WTC11 (cell line): ENCODE measurements at regions not wholly inside any gene's neighbourhood (a gene's known extent, or its start where the extent isn't known, plus 50 kb on each side); places are given as distances from the start of the nearest gene placed in this dataset.

Source experiments
- ATAC-seq: fragments of 200-7000 bp; cut with Tn5 transposase; 2 replicates; pipeline ENCODE4 v1.10.0; 2021; ENCODE audit warnings: mild to moderate bottlenecking, moderate library complexity
- CTCF ChIA-PET: fragments of 300-600 bp; sonication (Branson Sonifier 250); formaldehyde crosslinking; loops from one replicate; lab custom pipeline; 2021; ENCODE audit warnings: antibody characterized with exemption; lab: Charles Lee
- POLR2A ChIA-PET: fragments of 350-600 bp; sonication (Branson Sonifier 250); formaldehyde crosslinking; loops from one replicate; lab custom pipeline; 2021; ENCODE audit warnings: antibody characterized with exemption; lab: Charles Lee
- DNase-seq: peaks from one replicate; pipeline ENCODE4 v3.0.0; 2021; ENCODE audit warnings: low spot score
- H3K27ac Mint-ChIP-seq: 2 replicates; pipeline ENCODE4 v1.8.0; 2021; ENCODE audit warnings: mixed read lengths
- H3K27me3 Mint-ChIP-seq: 2 replicates; pipeline ENCODE4 v1.8.0; 2021; ENCODE audit warnings: low read depth, mild to moderate bottlenecking, moderate library complexity, mixed read lengths
- H3K36me3 Mint-ChIP-seq: 2 replicates; pipeline ENCODE4 v1.8.0; 2021; ENCODE audit warnings: mixed read lengths
- H3K4me1 Mint-ChIP-seq: 2 replicates; pipeline ENCODE4 v1.8.0; 2022; ENCODE audit warnings: mixed read lengths
- H3K4me3 Mint-ChIP-seq: 2 replicates; pipeline ENCODE4 v1.8.0; 2021; ENCODE audit warnings: mild to moderate bottlenecking, moderate library complexity, mixed read lengths
- H3K9me3 Mint-ChIP-seq: 2 replicates; pipeline ENCODE4 v1.8.0; 2021; ENCODE audit warnings: mixed read lengths
- ATF3 ChIP-seq: sonication (generic); formaldehyde crosslinking; conservative IDR thresholded peaks from 2 replicates; pipeline ENCODE4 v1.8.1; 2022; ENCODE audit warnings: mild to moderate bottlenecking, missing genetic modification reagents
- CBFB ChIP-seq: sonication (generic); formaldehyde crosslinking; IDR thresholded peaks from 2 replicates; pipeline ENCODE4 v1.8.1; 2022; ENCODE audit warnings: mild to moderate bottlenecking, low read depth, missing genetic modification reagents
- E2F4 ChIP-seq: sonication (generic); formaldehyde crosslinking; IDR thresholded peaks from 2 replicates; pipeline ENCODE4 v1.8.1; 2022; ENCODE audit warnings: low read depth, mild to moderate bottlenecking, moderate library complexity, missing genetic modification reagents, borderline replicate concordance
- ETV6 ChIP-seq: sonication (generic); formaldehyde crosslinking; IDR thresholded peaks from 2 replicates; pipeline ENCODE4 v1.8.1; 2022; ENCODE audit warnings: mild to moderate bottlenecking, missing genetic modification reagents
- FOXK1 ChIP-seq: sonication (generic); formaldehyde crosslinking; IDR thresholded peaks from 2 replicates; pipeline ENCODE4 v1.8.0; 2022; ENCODE audit warnings: mild to moderate bottlenecking, moderate library complexity, missing genetic modification reagents
- HMGA2 ChIP-seq: fragments of 250-450 bp; sonication (Bioruptor Pico); IDR thresholded peaks from 2 replicates; pipeline ENCODE4 v1.4.0; 2021; ENCODE audit warnings: mild to moderate bottlenecking, moderate library complexity
- IRF2 ChIP-seq: sonication (generic); formaldehyde crosslinking; IDR thresholded peaks from 2 replicates; pipeline ENCODE4 v1.8.0; 2022; ENCODE audit warnings: low read depth, missing genetic modification reagents, borderline replicate concordance
- MLX ChIP-seq: sonication (generic); formaldehyde crosslinking; IDR thresholded peaks from 2 replicates; pipeline ENCODE4 v1.8.1; 2023; ENCODE audit warnings: mild to moderate bottlenecking, missing genetic modification reagents, moderate library complexity
- RELA ChIP-seq: sonication (generic); formaldehyde crosslinking; IDR thresholded peaks from 2 replicates; pipeline ENCODE4 v1.8.1; 2022; ENCODE audit warnings: missing genetic modification reagents, mild to moderate bottlenecking, borderline replicate concordance
- TEAD1 ChIP-seq: sonication (generic); formaldehyde crosslinking; IDR thresholded peaks from 2 replicates; pipeline ENCODE4 v1.8.0; 2022; ENCODE audit warnings: mild to moderate bottlenecking, missing genetic modification reagents
- TEAD4 ChIP-seq: sonication (generic); formaldehyde crosslinking; IDR thresholded peaks from 2 replicates; pipeline ENCODE4 v1.8.0; 2022; ENCODE audit warnings: mild to moderate bottlenecking, missing genetic modification reagents
- ZNF281 ChIP-seq: sonication (generic); formaldehyde crosslinking; IDR thresholded peaks from 2 replicates; pipeline ENCODE4 v1.8.0; 2023; ENCODE audit warnings: mild to moderate bottlenecking, missing genetic modification reagents
- ZNF396 ChIP-seq: fragments of 250-450 bp; sonication (Bioruptor Pico); IDR thresholded peaks from 2 replicates; pipeline ENCODE4 v1.8.0; 2021; ENCODE audit warnings: mild to moderate bottlenecking, moderate library complexity, borderline replicate concordance
- ZNF423 ChIP-seq: fragments of 250-450 bp; sonication (Bioruptor Pico); IDR thresholded peaks from 2 replicates; pipeline ENCODE4 v2.1.2; 2022; ENCODE audit warnings: mild to moderate bottlenecking, moderate library complexity
- ZSCAN18 ChIP-seq: fragments of 250-450 bp; sonication (Bioruptor Pico); IDR thresholded peaks from 2 replicates; pipeline ENCODE4 v2.1.2; 2022; ENCODE audit warnings: mild to moderate bottlenecking, moderate library complexity
- TF ChIP-seq, protein P1 (sequence below): sonication (generic); formaldehyde crosslinking; IDR thresholded peaks from 2 replicates; pipeline ENCODE4 v1.8.1; 2022; ENCODE audit warnings: mild to moderate bottlenecking, moderate library complexity, missing genetic modification reagents
- TF ChIP-seq, protein P2 (sequence below): sonication (generic); formaldehyde crosslinking; IDR thresholded peaks from 2 replicates; pipeline ENCODE4 v1.8.0; 2022; ENCODE audit warnings: missing genetic modification reagents

GRCh38 chr14:87508333-87508732 lies 484.6 kb downstream of the GALC start:
- Mint-ChIP-seq H3K4me1 (peaks cover 6% of the 10 kb centered on the region), H3K27me3 (no peaks in the 10 kb centered on the region), H3K27ac (no peak overlapping the region), H3K9me3 (no peaks in the 10 kb centered on the region), H3K36me3 (no peaks in the 10 kb centered on the region), H3K4me3 (no peak overlapping the region)
- DNase-seq: no peak
- ChIA-PET CTCF (no interaction called here), POLR2A (no interaction called here)
- no peak for TF ChIP-seq TEAD1
- TF ChIP-seq ZSCAN18 (CRISPR knock-in tag): no peak
- no peak for ATAC-seq

DNA sequence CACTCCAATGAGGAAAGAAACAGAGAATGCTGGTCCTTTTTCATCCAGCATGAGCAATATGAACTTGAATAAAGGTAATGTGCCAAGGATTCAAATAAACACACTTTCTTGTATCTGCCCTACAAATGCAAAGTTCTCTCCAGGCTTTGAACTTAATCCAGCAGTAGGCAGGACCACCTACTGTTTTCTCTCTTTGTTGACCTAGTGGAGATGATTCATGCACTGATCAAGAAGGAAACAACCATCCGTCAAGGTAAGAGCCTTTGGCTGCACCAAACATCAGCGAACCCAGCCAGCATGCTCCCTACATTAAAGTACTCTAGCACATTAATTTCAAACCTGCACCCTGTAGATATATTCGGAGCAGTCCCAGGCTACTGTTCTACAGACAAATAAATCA lies 489.3 kb downstream of the GALC start:
- H3K27ac Mint-ChIP-seq: no peak overlapping the region
- no peaks in the 10 kb centered on the region; the same call in 1 of the 2 replicates for H3K27me3 Mint-ChIP-seq
- TF ChIP-seq ATF3 (no peak), IRF2 (CRISPR knock-in tag) (no peak), ZNF423 (CRISPR knock-in tag) (no peak), CBFB (CRISPR knock-in tag) (no peak), ZNF281 (no peak), E2F4 (no peak), ZNF396 (CRISPR knock-in tag) (no peak), FOXK1 (no peak), HMGA2 (CRISPR knock-in tag) (no peak), TEAD4 (CRISPR knock-in tag) (no peak), ETV6 (CRISPR knock-in tag) (no peak), MLX (CRISPR knock-in tag) (no peak), RELA (CRISPR knock-in tag) (no peak)
- TF ChIP-seq, protein P1, sequence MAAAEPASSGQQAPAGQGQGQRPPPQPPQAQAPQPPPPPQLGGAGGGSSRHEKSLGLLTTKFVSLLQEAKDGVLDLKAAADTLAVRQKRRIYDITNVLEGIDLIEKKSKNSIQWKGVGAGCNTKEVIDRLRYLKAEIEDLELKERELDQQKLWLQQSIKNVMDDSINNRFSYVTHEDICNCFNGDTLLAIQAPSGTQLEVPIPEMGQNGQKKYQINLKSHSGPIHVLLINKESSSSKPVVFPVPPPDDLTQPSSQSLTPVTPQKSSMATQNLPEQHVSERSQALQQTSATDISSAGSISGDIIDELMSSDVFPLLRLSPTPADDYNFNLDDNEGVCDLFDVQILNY: no peak
- TF ChIP-seq, protein P2, sequence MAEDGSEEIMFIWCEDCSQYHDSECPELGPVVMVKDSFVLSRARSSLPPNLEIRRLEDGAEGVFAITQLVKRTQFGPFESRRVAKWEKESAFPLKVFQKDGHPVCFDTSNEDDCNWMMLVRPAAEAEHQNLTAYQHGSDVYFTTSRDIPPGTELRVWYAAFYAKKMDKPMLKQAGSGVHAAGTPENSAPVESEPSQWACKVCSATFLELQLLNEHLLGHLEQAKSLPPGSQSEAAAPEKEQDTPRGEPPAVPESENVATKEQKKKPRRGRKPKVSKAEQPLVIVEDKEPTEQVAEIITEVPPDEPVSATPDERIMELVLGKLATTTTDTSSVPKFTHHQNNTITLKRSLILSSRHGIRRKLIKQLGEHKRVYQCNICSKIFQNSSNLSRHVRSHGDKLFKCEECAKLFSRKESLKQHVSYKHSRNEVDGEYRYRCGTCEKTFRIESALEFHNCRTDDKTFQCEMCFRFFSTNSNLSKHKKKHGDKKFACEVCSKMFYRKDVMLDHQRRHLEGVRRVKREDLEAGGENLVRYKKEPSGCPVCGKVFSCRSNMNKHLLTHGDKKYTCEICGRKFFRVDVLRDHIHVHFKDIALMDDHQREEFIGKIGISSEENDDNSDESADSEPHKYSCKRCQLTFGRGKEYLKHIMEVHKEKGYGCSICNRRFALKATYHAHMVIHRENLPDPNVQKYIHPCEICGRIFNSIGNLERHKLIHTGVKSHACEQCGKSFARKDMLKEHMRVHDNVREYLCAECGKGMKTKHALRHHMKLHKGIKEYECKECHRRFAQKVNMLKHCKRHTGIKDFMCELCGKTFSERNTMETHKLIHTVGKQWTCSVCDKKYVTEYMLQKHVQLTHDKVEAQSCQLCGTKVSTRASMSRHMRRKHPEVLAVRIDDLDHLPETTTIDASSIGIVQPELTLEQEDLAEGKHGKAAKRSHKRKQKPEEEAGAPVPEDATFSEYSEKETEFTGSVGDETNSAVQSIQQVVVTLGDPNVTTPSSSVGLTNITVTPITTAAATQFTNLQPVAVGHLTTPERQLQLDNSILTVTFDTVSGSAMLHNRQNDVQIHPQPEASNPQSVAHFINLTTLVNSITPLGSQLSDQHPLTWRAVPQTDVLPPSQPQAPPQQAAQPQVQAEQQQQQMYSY (CRISPR knock-in tag): no peak
- H3K36me3 Mint-ChIP-seq: no peaks in the 10 kb centered on the region
- peak; percentile 56; the same call in 1 of the 2 replicates for ATAC-seq
- DNase-seq: no peak
- no peak overlapping the region for H3K4me3 Mint-ChIP-seq
- H3K4me1 Mint-ChIP-seq: peaks cover 7% of the 10 kb centered on the region
- CTCF ChIA-PET: no interaction called here
- no peaks in the 10 kb centered on the region for H3K9me3 Mint-ChIP-seq
- POLR2A ChIA-PET: no interaction called here
